Neuronal stem cell (in vitro differentiated cells): ENCODE measurements at regions not wholly inside any gene's neighbourhood (a gene's known extent, or its start where the extent isn't known, plus 50 kb on each side); places are given as distances from the start of the nearest gene placed in this dataset.

Experiments
- DNase-seq: peaks from one replicate; pipeline ENCODE4 v3.0.0-alpha.2; 2013; ENCODE audit warnings: low spot score
- H2AFZ ChIP-seq: one replicate; pipeline ENCODE4 v1.6.1; 2013; ENCODE audit warnings: mild to moderate bottlenecking, low read length, inconsistent platforms
- H2AK5ac ChIP-seq: 2 replicates; pipeline ENCODE4 v1.6.1; 2013; ENCODE audit warnings: low read depth, mild to moderate bottlenecking, inconsistent platforms, low read length, moderate library complexity, mixed read lengths
- H2BK120ac ChIP-seq: 2 replicates; pipeline ENCODE4 v1.6.1; 2013; ENCODE audit warnings: low read depth, mild to moderate bottlenecking, inconsistent platforms, low read length, moderate library complexity, mixed read lengths
- H2BK12ac ChIP-seq: one replicate; pipeline ENCODE4 v1.6.1; 2013; ENCODE audit warnings: low read length, inconsistent platforms
- H2BK15ac ChIP-seq: 2 replicates; pipeline ENCODE4 v1.6.1; 2013; ENCODE audit warnings: mild to moderate bottlenecking, low read length, inconsistent platforms, mixed read lengths
- H2BK5ac ChIP-seq: one replicate; pipeline ENCODE4 v1.6.1; 2013; ENCODE audit warnings: inconsistent platforms, mild to moderate bottlenecking, low read length, moderate library complexity
- H3K14ac ChIP-seq: one replicate; pipeline ENCODE4 v1.6.1; 2013; ENCODE audit warnings: low read length, inconsistent platforms
- H3K18ac ChIP-seq: 2 replicates; pipeline ENCODE4 v1.6.1; 2013; ENCODE audit warnings: low read length, inconsistent platforms
- H3K23ac ChIP-seq: 2 replicates; pipeline ENCODE4 v1.6.1; 2013; ENCODE audit warnings: low read depth, mild to moderate bottlenecking, mixed read lengths, low read length, inconsistent platforms; ENCODE audit not compliant: poor library complexity
- H3K27ac ChIP-seq: replicated peaks from 3 replicates; pipeline ENCODE4 v1.5.1; 2013; ENCODE audit warnings: low read length, inconsistent platforms
- H3K27me3 ChIP-seq, 3 experiments: 2 replicates each; pipeline ENCODE4 v1.6.1; 2013; ENCODE audit warnings: low read length in 3 of 3, mild to moderate bottlenecking in 2 of 3, inconsistent platforms in 1 of 3, low read depth in 1 of 3, mixed read lengths in 1 of 3, moderate library complexity in 1 of 3; ENCODE audit not compliant: control insufficient read depth in 3 of 3, insufficient read depth in 3 of 3
- H3K36me3 ChIP-seq, 2 donors: replicated peaks in 1 of 2; 2 replicates each; pipeline ENCODE4 v1.6.1; 2013; ENCODE audit warnings: low read length in 2 of 2; ENCODE audit not compliant: control insufficient read depth in 2 of 2, insufficient read depth in 2 of 2
- H3K4ac ChIP-seq: 2 replicates; pipeline ENCODE4 v1.6.1; 2013; ENCODE audit warnings: inconsistent platforms, mild to moderate bottlenecking, low read length, moderate library complexity
- H3K4me1 ChIP-seq, 2 donors: 1 replicate in 1 of 2; 2 replicates in 1 of 2; pipeline ENCODE4 v1.6.1; 2013; ENCODE audit warnings: low read length in 2 of 2, low read depth in 1 of 2; ENCODE audit not compliant: control insufficient read depth in 2 of 2, insufficient read depth in 1 of 2
- H3K4me2 ChIP-seq: one replicate; pipeline ENCODE4 v1.6.1; 2013; ENCODE audit warnings: mild to moderate bottlenecking, low read length, inconsistent platforms; ENCODE audit not compliant: insufficient read depth, poor library complexity, severe bottlenecking
- H3K4me3 ChIP-seq, 2 donors: 2 replicates each; pipeline ENCODE4 v1.5.1; 2013; ENCODE audit warnings: low read length in 2 of 2, mild to moderate bottlenecking in 2 of 2, inconsistent platforms in 1 of 2, moderate library complexity in 1 of 2
- H3K79me1 ChIP-seq: one replicate; pipeline ENCODE4 v1.6.1; 2013; ENCODE audit warnings: low read depth, mild to moderate bottlenecking, inconsistent platforms, low read length, moderate library complexity
- H3K9ac ChIP-seq: one replicate; pipeline ENCODE4 v1.6.1; 2013; ENCODE audit warnings: mild to moderate bottlenecking, low read depth, low read length, inconsistent platforms; ENCODE audit not compliant: poor library complexity
- H3K9me3 ChIP-seq, 2 donors: replicated peaks in 1 of 2; 2 replicates each; pipeline versions ENCODE3 to v1.6.1; 2013; ENCODE audit warnings: low read length in 2 of 2, mild to moderate bottlenecking in 2 of 2, inconsistent platforms in 1 of 2, low read depth in 1 of 2, mixed read lengths in 1 of 2, moderate library complexity in 1 of 2; ENCODE audit not compliant: control insufficient read depth in 2 of 2, insufficient read depth in 1 of 2
- H4K8ac ChIP-seq: one replicate; pipeline ENCODE4 v1.6.1; 2013; ENCODE audit warnings: low read depth, mild to moderate bottlenecking, inconsistent platforms, low read length, moderate library complexity
- H4K91ac ChIP-seq: one replicate; pipeline ENCODE4 v1.6.1; 2013; ENCODE audit warnings: low read length, low read depth, mild to moderate bottlenecking, inconsistent platforms; ENCODE audit not compliant: poor library complexity
- WGBS, 2 donors: extraction: QIAGEN DNeasy Blood & Tissue Kit; methylation state at CpG; one replicate each; pipeline ENCODE4 v1.1.7; 2013; ENCODE audit warnings: missing lambda C conversion rate in 2 of 2, mixed read lengths in 1 of 2; ENCODE audit not compliant: insufficient read length in 2 of 2, insufficient replicate concordance in 1 of 2; ENCODE audit errors: extremely low coverage in 2 of 2; 5-methylcytosine and 5-hydroxymethylcytosine counted together

DNA sequence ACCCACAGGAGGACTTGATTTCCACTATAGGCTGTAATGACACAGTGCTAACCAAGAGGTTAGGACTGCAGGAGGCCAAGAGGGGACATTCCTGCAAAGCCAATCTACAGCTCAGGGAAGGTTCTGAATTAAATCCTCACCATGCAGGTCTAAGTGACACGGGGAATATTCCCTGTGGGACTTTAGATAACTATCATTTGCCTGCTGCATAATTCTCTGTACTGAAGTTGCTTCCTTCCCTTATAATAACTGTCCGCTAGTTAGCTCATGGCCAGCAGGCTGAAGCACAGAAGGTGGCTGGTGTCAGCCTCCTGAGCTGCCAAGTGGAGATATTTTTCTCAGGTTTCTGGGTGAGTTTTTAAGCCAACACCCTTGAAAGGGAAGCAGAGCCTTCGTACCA lies 74.6 kb upstream of the SOX9 start:
- H2BK120ac ChIP-seq: no peak overlapping the region
- H2AFZ ChIP-seq: no peak overlapping the region
- H3K4me1 ChIP-seq: peaks cover 0 to 9% of the 10 kb centered on the region in 2 donors
- no peak overlapping the region for H4K8ac ChIP-seq
- H2BK15ac ChIP-seq: no peak overlapping the region
- H3K9me3 ChIP-seq: no peaks in the 10 kb centered on the region
- no peak overlapping the region for H2BK5ac ChIP-seq
- no CpG with 5 or more reads among the region's 3 CpGs for WGBS, 2 donors
- H3K27ac ChIP-seq: no peak overlapping the region
- no peak overlapping the region for H2BK12ac ChIP-seq
- H3K9ac ChIP-seq: no peak overlapping the region
- no peak overlapping the region for H3K4me2 ChIP-seq
- H3K79me1 ChIP-seq: no peaks in the 10 kb centered on the region
- no peak overlapping the region for H3K4me3 ChIP-seq
- no peak for DNase-seq
- H2AK5ac ChIP-seq: no peak overlapping the region
- no peak overlapping the region for H3K14ac ChIP-seq
- no peaks in the 10 kb centered on the region for H3K36me3 ChIP-seq
- no peak overlapping the region for H3K4ac ChIP-seq
- H3K27me3 ChIP-seq: no peaks in the 10 kb centered on the region
- H3K18ac ChIP-seq: no peak overlapping the region
- H3K23ac ChIP-seq: no peak overlapping the region
- H4K91ac ChIP-seq: no peak overlapping the region

DNA sequence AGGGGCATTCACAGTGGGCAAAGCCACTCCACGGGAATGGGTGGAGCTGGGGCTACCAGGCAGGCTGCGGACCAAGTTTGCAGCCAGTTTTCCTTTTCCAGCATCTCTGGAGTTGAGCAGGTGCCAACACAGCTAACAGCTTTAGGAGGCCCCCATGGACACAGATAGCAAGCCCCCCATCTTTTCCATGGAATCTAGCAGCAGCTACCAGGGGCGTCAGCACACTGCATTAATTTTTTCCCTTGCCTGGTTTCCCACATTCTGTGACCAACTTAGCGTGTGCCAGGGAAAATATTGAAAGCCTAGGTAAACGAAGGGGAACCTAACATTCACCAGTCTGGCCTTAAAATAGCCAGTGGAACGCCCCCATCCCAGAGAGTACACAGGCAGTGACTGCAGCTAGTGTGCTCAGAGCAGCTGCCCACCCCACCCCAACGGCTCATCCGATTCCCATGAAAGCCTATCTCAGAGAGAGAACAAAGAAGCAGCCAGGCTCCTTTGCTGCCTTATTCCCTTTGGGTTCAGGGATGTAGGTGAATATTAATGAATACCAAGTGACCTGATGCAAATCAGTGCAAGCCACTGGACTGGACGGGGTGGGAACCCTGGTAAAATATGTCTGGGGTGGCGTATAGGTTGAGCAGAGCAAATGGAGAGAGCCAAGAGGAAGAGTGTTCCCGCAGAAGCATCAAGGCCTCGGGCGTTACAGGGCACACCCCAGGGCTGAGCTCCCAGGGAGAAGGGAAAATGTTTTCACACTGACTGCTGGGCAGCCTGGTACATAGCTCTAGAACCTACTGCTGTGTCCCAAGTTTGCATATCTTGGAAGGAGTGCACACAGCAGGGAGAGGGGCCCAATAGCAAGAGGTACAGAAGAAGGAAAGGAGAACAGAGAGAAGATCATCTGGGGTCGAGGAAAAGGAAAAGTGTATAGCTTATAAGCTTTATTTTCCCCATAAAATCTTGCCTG lies 73.9 kb upstream of the SOX9 start:
- no peak overlapping the region for H3K4me3 ChIP-seq
- H3K18ac ChIP-seq: peak overlapping the region; percentile 69
- H2BK120ac ChIP-seq: no peak overlapping the region
- H4K91ac ChIP-seq: no peak overlapping the region
- H3K4ac ChIP-seq: no peak overlapping the region
- H4K8ac ChIP-seq: no peak overlapping the region
- H3K9me3 ChIP-seq: no peaks in the 10 kb centered on the region
- WGBS, 2 donors: no CpG with 5 or more reads among the region's 14 CpGs
- peaks cover 0 to 9% of the 10 kb centered on the region in 2 donors for H3K4me1 ChIP-seq
- no peaks in the 10 kb centered on the region for H3K36me3 ChIP-seq
- H3K23ac ChIP-seq: no peak overlapping the region
- no peaks in the 10 kb centered on the region for H3K27me3 ChIP-seq
- H3K9ac ChIP-seq: no peak overlapping the region
- no peak overlapping the region for H2BK15ac ChIP-seq
- DNase-seq: no peak
- no peak overlapping the region for H2BK5ac ChIP-seq
- no peak overlapping the region for H2BK12ac ChIP-seq
- H3K27ac ChIP-seq: no peak overlapping the region
- H3K14ac ChIP-seq: no peak overlapping the region
- no peak overlapping the region for H2AFZ ChIP-seq
- no peaks in the 10 kb centered on the region for H3K79me1 ChIP-seq
- no peak overlapping the region for H2AK5ac ChIP-seq
- H3K4me2 ChIP-seq: no peak overlapping the region

DNA sequence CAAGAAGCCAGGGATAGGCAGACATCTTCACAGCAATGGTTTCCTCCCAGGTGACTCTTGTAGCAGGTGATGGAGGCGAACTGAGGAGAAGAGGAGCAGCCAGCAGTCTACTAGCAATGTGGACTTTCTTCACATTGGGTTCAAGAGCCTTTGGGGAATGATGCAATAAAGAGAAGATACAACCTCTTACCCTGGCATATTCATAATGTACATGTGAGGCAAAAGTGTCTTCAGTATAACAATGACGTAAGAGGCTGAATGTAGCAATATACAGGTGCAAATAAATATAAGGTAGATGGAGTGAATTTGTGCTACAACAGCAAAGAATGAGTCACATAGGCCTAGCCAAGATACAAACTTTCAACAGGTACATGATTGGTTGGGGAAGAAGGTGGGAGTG lies 70.9 kb upstream of the SOX9 start:
- no CpG with 5 or more reads among the region's 2 CpGs for WGBS, 2 donors

DNA sequence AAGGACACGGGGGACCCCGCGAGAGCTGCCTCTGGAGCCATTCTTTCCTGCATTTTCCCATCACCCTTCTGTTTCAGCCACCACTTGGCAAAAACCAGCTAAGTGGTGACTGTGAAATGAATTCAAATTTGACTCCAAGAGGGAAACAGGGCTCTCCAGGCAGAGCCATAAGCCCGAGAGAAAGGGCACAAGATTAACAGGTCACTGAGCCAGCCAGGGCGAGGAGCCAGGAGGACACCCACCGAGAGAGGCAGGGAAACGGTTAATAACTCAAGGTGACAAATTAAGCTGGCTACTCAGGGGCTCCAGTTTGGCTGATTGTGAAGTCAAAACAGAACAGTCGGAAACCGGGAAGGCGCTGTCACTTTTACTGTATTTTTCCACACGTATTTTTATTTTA lies 67.8 kb upstream of the SOX9 start:
- no peak overlapping the region for H2BK15ac ChIP-seq
- no peak overlapping the region for H2BK120ac ChIP-seq
- no peak overlapping the region for H2BK12ac ChIP-seq
- H3K4me1 ChIP-seq: no peaks in the 10 kb centered on the region
- H2BK5ac ChIP-seq: no peak overlapping the region
- H3K14ac ChIP-seq: no peak overlapping the region
- no peak overlapping the region for H3K9ac ChIP-seq
- no peak overlapping the region for H2AFZ ChIP-seq
- no peaks in the 10 kb centered on the region for H3K27me3 ChIP-seq
- no peak overlapping the region for H3K27ac ChIP-seq
- no peak overlapping the region for H4K8ac ChIP-seq
- no peaks in the 10 kb centered on the region for H3K79me1 ChIP-seq
- H3K4ac ChIP-seq: no peak overlapping the region
- H2AK5ac ChIP-seq: no peak overlapping the region
- H3K4me3 ChIP-seq: no peak overlapping the region
- no peak overlapping the region for H3K18ac ChIP-seq
- no CpG with 5 or more reads among the region's 11 CpGs for WGBS, 2 donors
- no peak overlapping the region for H3K4me2 ChIP-seq
- no peaks in the 10 kb centered on the region for H3K36me3 ChIP-seq
- no peak overlapping the region for H4K91ac ChIP-seq
- H3K9me3 ChIP-seq: no peaks in the 10 kb centered on the region
- DNase-seq: no peak
- H3K23ac ChIP-seq: no peak overlapping the region

More for the DNA sequence above, 70.9 kb upstream of the SOX9 start:
- Histone ChIP-seq H2BK12ac (no peak overlapping the region), H4K8ac (no peak overlapping the region), H2BK120ac (no peak overlapping the region), H3K14ac (no peak overlapping the region), H2AK5ac (no peak overlapping the region), H3K18ac (no peak overlapping the region), H4K91ac (no peak overlapping the region), H3K4me1 (peaks cover 0 to 9% of the 10 kb centered on the region in 2 donors), H3K36me3 (no peaks in the 10 kb centered on the region), H3K23ac (no peak overlapping the region), H3K9ac (no peak overlapping the region), H2BK15ac (no peak overlapping the region), H2AFZ (no peak overlapping the region), H3K9me3 (no peaks in the 10 kb centered on the region), H3K27ac (no peak overlapping the region), H3K27me3 (no peaks in the 10 kb centered on the region), H2BK5ac (no peak overlapping the region), H3K4me2 (no peak overlapping the region), H3K4me3 (no peak overlapping the region), H3K4ac (no peak overlapping the region), H3K79me1 (no peaks in the 10 kb centered on the region)
- no peak for DNase-seq
